ENCODE measurements at regions not wholly inside any gene's neighbourhood (a gene's known extent, or its start where the extent isn't known, plus 50 kb on each side); places are given as distances from the start of the nearest gene placed in this dataset.
"Not testable (repeated sequence)": the region's sequence is repeated elsewhere in the genome, so short reads cannot be mapped to it uniquely, and the experiment has no call there.

DNA sequence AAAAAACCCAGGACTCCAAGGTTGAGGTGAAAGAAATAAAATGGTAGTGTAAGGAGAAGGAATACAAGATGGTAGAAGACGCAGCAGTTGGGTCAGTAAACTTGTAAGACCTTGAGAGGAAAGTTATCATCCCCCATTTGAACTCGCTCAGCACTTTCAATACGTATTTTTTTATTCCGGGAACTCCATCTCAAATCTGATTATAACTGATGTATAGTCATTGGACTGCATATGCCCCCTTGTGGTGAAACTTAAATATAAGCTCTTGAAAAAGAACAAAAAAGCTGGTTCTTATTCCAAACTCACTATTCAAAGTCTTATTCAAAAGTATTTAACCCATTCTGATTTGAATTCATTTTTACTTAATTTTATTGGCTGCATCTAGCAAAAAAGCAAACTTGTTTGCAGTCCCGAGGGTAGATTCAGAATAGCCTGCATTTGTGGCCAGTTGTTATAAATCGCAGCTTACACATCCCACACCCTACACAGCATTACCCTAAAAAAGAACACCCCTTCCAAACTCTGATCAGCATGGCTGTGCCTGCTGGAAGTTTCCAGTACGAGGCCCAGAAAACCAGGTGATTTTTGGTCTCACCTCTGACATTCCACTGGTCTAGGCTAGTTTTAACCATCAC, 118.0 kb downstream of the ESM1 start:
- no peaks in the 10 kb centered on the region for H3K36me3 Mint-ChIP-seq (ENCODE audit: insufficient read depth, unreplicated experiment)
- CTCF ChIA-PET = interaction anchor here (0.5 to 3.0 kb wide), 15 partner anchors 8 to 624 kb away, joined by 3 to 57 read pairs (median 3); partner anchors contain the start of genes GPX8 and SNX18
- H3K4me1 Mint-ChIP-seq (ENCODE audit: low read depth, unreplicated experiment) = peaks cover 2% of the 10 kb centered on the region
- no peak overlapping the region for H3K4me3 Mint-ChIP-seq (ENCODE audit: low read depth, unreplicated experiment)
- H3K9me3 Mint-ChIP-seq (ENCODE audit: low read depth, unreplicated experiment) = no peaks in the 10 kb centered on the region
- intact Hi-C loops (cut with micrococcal nuclease; ENCODE audit: unreplicated experiment) = loop anchor here (1.0 to 10.0 kb wide), 3 partner anchors 350 to 623 kb away; partner anchors contain the start of gene SNX18
- no TSS peak for BruUV-seq (replicated peaks)
- H3K27me3 Mint-ChIP-seq (ENCODE audit: unreplicated experiment) = peaks cover 46% of the 10 kb centered on the region
- no peak overlapping the region for H3K27ac Mint-ChIP-seq (ENCODE audit: unreplicated experiment)
- DNase-seq = no peak
- TF ChIP-seq, protein P1, sequence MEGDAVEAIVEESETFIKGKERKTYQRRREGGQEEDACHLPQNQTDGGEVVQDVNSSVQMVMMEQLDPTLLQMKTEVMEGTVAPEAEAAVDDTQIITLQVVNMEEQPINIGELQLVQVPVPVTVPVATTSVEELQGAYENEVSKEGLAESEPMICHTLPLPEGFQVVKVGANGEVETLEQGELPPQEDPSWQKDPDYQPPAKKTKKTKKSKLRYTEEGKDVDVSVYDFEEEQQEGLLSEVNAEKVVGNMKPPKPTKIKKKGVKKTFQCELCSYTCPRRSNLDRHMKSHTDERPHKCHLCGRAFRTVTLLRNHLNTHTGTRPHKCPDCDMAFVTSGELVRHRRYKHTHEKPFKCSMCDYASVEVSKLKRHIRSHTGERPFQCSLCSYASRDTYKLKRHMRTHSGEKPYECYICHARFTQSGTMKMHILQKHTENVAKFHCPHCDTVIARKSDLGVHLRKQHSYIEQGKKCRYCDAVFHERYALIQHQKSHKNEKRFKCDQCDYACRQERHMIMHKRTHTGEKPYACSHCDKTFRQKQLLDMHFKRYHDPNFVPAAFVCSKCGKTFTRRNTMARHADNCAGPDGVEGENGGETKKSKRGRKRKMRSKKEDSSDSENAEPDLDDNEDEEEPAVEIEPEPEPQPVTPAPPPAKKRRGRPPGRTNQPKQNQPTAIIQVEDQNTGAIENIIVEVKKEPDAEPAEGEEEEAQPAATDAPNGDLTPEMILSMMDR (IDR thresholded peaks at IDR 0.05; ENCODE audit: unreplicated experiment) = peak; percentile 41

DNA sequence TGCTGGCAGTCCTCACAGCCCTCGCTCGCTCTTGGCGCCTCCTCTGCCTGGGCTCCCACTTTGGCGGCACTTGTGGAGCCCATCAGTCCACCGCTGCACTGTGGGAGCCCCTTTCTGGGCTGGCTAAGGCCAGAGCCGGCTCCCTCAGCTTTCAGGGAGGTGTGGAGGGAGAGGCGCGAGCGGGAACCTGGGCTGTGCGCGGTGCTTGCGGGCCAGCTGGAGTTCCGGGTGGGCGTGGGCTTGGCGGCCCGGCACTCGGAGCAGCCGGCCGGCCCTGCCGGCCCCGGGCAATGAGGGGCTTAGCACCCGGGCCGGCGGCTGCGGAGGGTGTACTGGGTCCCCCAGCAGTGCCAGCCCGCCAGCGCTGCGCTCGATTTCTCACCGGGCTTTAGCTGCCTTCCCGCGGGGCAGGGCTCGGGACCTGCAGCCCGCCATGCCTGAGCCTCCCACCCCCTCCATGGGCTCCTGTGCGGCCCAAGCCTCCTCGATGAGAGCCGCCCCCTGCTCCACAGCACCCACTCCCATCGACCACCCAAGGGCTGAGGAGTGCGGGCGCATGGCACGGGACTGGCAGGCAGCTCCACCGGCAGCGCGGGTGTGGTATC, 120.4 kb downstream of the ESM1 start:
- H3K4me1 Mint-ChIP-seq (ENCODE audit: low read depth, unreplicated experiment); H3K27ac Mint-ChIP-seq (ENCODE audit: unreplicated experiment); H3K36me3 Mint-ChIP-seq (ENCODE audit: insufficient read depth, unreplicated experiment); DNase-seq; H3K4me3 Mint-ChIP-seq (ENCODE audit: low read depth, unreplicated experiment); H3K9me3 Mint-ChIP-seq (ENCODE audit: low read depth, unreplicated experiment); BruUV-seq (replicated peaks): not testable (repeated sequence)
- peaks cover 38% of the 10 kb centered on the region for H3K27me3 Mint-ChIP-seq (ENCODE audit: unreplicated experiment)
- CTCF ChIA-PET = interaction anchor here (3.0 kb wide), 1 partner anchor 348 kb away, joined by 57 read pairs; the partner anchor contains the start of gene SNX18
- intact Hi-C loops (cut with micrococcal nuclease; ENCODE audit: unreplicated experiment) = loop anchor here (10.0 kb wide), 1 partner anchor 620 kb away; no protein-coding TSS in a partner anchor

DNA sequence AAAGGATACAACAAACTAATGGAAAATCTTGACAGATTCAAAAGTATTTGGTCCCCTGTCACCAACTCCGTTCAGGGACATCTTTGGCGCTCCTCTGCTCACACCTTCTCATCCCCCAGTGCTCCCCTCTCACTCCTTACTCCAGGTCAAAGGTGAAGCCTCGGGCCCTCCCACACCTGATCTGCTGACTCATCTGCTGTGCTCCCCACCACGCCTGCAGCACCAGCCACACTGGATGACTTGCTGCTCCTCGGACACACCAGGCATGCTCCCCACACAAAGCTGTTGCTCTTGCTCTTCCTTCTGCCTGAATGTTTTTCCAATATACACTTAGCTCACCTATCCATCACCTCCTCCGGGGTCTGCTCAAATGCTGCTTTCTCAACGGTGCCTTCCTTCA, 123.4 kb downstream of the ESM1 start:
- TF ChIP-seq, protein P1 (IDR thresholded peaks at IDR 0.05; ENCODE audit: unreplicated experiment) = no peak
- CTCF ChIA-PET = no interaction called here
- Mint-ChIP-seq H3K27me3 (ENCODE audit: unreplicated experiment) (peaks cover 44% of the 10 kb centered on the region), H3K36me3 (ENCODE audit: insufficient read depth, unreplicated experiment) (no peaks in the 10 kb centered on the region), H3K4me1 (ENCODE audit: low read depth, unreplicated experiment) (peaks cover 9% of the 10 kb centered on the region), H3K27ac (ENCODE audit: unreplicated experiment) (no peak overlapping the region), H3K4me3 (ENCODE audit: low read depth, unreplicated experiment) (no peak overlapping the region), H3K9me3 (ENCODE audit: low read depth, unreplicated experiment) (peaks cover 11% of the 10 kb centered on the region)
- DNase-seq = no peak
- BruUV-seq (replicated peaks) = no TSS peak
- intact Hi-C loops (cut with micrococcal nuclease; ENCODE audit: unreplicated experiment) = loop anchor here (10.0 kb wide), 1 partner anchor 617 kb away; no protein-coding TSS in a partner anchor

DNA sequence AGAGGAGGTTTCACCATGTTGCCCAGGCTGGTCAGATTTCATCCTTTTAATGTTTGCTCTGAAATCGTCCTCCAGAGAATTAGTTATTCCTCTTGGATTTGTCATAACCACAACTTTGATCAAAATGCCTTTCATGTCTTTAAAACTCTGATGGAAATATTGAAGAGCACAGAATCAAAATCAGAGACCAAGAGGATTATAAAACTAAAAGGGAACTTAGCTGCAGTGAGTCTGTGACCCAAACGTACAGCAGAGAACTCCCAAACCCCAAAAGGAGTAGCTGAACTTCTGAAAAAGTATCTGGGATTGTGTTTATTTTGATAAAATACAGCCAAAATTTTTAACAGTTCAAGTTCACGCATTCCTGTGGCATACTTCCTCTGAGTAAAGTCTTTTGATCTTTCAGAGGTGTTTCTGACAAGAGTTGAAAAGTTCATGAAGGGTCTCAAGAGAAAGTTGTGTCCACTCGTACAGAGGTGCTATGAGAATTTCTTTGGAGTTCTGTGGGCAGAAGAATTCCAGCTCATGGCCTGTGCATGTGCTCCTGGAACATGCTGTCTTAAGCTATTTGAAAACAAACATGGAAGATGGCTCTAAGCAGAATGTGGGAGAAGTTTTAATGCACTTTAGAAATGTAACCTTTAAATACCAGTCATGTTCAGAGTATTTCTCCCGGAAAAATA, 124.0 kb downstream of the ESM1 start:
- intact Hi-C loops (cut with micrococcal nuclease; ENCODE audit: unreplicated experiment) = loop anchor here (10.0 kb wide), 1 partner anchor 617 kb away; no protein-coding TSS in a partner anchor
- CTCF ChIA-PET = no interaction called here
- H3K27me3 Mint-ChIP-seq (ENCODE audit: unreplicated experiment) = peaks cover 46% of the 10 kb centered on the region
- H3K9me3 Mint-ChIP-seq (ENCODE audit: low read depth, unreplicated experiment) = peaks cover 11% of the 10 kb centered on the region
- no peaks in the 10 kb centered on the region for H3K36me3 Mint-ChIP-seq (ENCODE audit: insufficient read depth, unreplicated experiment)
- H3K27ac Mint-ChIP-seq (ENCODE audit: unreplicated experiment) = no peak overlapping the region
- TF ChIP-seq, protein P1 (IDR thresholded peaks at IDR 0.05; ENCODE audit: unreplicated experiment) = no peak
- peaks cover 9% of the 10 kb centered on the region for H3K4me1 Mint-ChIP-seq (ENCODE audit: low read depth, unreplicated experiment)
- no peak overlapping the region for H3K4me3 Mint-ChIP-seq (ENCODE audit: low read depth, unreplicated experiment)
- DNase-seq = no peak
- no TSS peak for BruUV-seq (replicated peaks)
